OCI-LY1 (cell line): ENCODE measurements at regions not wholly inside any gene's neighbourhood (a gene's known extent, or its start where the extent isn't known, plus 50 kb on each side); places are given as distances from the start of the nearest gene placed in this dataset.

Experiments
- EZH2 ChIP-seq: fragments of 200-600 bp; sonication (generic), shearing (Covaris generic); IDR thresholded peaks from 2 replicates; pipeline ENCODE4 v1.8.0; 2017; ENCODE audit warnings: borderline replicate concordance, mixed run types, mild to moderate bottlenecking, antibody characterized with exemption, low read length, moderate library complexity, mixed read lengths
- TF ChIP-seq, protein P1 (sequence below): fragments of 200-600 bp; sonication (generic), shearing (Covaris generic); IDR thresholded peaks from 2 replicates; pipeline ENCODE4 v1.5.1; 2017; ENCODE audit warnings: mild to moderate bottlenecking, antibody characterized with exemption, low read length, moderate library complexity, mixed read lengths

DNA sequence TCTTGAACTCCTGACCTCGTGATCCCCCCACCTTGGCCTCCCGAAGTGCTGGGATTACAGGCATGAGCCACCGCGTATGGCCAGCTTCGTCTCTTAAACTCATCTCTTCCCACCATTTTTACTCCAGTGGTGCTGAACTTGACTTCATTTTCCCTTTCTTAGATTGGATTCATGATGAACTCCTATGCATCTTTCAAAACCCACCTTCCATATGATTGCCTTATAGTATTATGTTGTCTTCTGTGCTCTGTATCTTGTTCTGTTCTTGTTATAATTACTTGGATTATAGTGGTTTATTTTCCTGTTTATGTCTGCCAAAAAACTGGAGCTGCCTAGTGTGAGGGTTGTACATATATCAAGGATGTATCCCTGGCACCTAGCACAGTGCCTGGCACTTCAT, 110.8 kb upstream of the GADD45A start:
- TF ChIP-seq, protein P1, sequence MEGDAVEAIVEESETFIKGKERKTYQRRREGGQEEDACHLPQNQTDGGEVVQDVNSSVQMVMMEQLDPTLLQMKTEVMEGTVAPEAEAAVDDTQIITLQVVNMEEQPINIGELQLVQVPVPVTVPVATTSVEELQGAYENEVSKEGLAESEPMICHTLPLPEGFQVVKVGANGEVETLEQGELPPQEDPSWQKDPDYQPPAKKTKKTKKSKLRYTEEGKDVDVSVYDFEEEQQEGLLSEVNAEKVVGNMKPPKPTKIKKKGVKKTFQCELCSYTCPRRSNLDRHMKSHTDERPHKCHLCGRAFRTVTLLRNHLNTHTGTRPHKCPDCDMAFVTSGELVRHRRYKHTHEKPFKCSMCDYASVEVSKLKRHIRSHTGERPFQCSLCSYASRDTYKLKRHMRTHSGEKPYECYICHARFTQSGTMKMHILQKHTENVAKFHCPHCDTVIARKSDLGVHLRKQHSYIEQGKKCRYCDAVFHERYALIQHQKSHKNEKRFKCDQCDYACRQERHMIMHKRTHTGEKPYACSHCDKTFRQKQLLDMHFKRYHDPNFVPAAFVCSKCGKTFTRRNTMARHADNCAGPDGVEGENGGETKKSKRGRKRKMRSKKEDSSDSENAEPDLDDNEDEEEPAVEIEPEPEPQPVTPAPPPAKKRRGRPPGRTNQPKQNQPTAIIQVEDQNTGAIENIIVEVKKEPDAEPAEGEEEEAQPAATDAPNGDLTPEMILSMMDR = no peak
- TF ChIP-seq EZH2 = no peak
